Caco-2 (cell line): ENCODE measurements at regions not wholly inside any gene's neighbourhood (a gene's known extent, or its start where the extent isn't known, plus 50 kb on each side); places are given as distances from the start of the nearest gene placed in this dataset.

Experiments
- BruUV-seq: library from RNA; stranded (reverse); fragments of 400-500 nt; replicated peaks from 2 replicates; lab custom pipeline; 2021; lab: Mats Ljungman, UMichigan
- CTCF ChIA-PET: fragments of 300-600 bp; sonication (Branson Sonifier 250); formaldehyde crosslinking; loops from one replicate; lab custom pipeline; 2022; ENCODE audit warnings: antibody characterized with exemption; lab: Charles Lee
- POLR2A ChIA-PET: fragments of 300-600 bp; sonication (Branson Sonifier 250); formaldehyde crosslinking; loops from one replicate; lab custom pipeline; 2022; ENCODE audit warnings: antibody characterized with exemption; lab: Charles Lee
- DNase-seq, 2 experiments: peaks; one replicate each; pipeline versions ENCODE4 v3.0.0 to v3.0.0-alpha.2; 2020 to 2022
- H3K27me3 ChIP-seq: replicated peaks from 2 replicates; pipeline ENCODE4 v1.6.0; 2011; ENCODE audit warnings: low read length; ENCODE audit not compliant: control insufficient read depth, insufficient read depth
- H3K36me3 ChIP-seq: 2 replicates; pipeline ENCODE4 v1.5.1; 2011; ENCODE audit warnings: low read length; ENCODE audit not compliant: control insufficient read depth, insufficient read depth
- H3K4me1 ChIP-seq: fragments of 250-450 bp; sonication (Bioruptor Pico); 2 replicates; pipeline ENCODE4 v1.5.1; 2020; ENCODE audit warnings: mild to moderate bottlenecking
- H3K4me3 ChIP-seq: 2 replicates; pipeline ENCODE4 v1.5.1; 2011; ENCODE audit warnings: low read depth, mild to moderate bottlenecking, control low read depth, low read length
- H3K9me3 ChIP-seq: fragments of 250-450 bp; sonication (Bioruptor Pico); 2 replicates; pipeline ENCODE4 v1.5.1; 2020; ENCODE audit warnings: mild to moderate bottlenecking, moderate library complexity
- H3K27ac Mint-ChIP-seq: one replicate; pipeline ENCODE4 v1.8.0; 2022; ENCODE audit warnings: mixed read lengths; ENCODE audit not compliant: unreplicated experiment
- H3K27me3 Mint-ChIP-seq: one replicate; pipeline ENCODE4 v1.8.0; 2022; ENCODE audit warnings: mixed read lengths; ENCODE audit not compliant: insufficient read depth, unreplicated experiment
- H3K36me3 Mint-ChIP-seq: one replicate; pipeline ENCODE4 v1.8.0; 2022; ENCODE audit warnings: mild to moderate bottlenecking, mixed read lengths; ENCODE audit not compliant: insufficient read depth, unreplicated experiment
- H3K4me1 Mint-ChIP-seq: one replicate; pipeline ENCODE4 v1.8.0; 2022; ENCODE audit warnings: low read depth, mixed read lengths; ENCODE audit not compliant: unreplicated experiment
- H3K4me3 Mint-ChIP-seq: one replicate; pipeline ENCODE4 v1.8.0; 2022; ENCODE audit warnings: mild to moderate bottlenecking, moderate library complexity, mixed read lengths; ENCODE audit not compliant: unreplicated experiment
- H3K9me3 Mint-ChIP-seq: one replicate; pipeline ENCODE4 v1.8.0; 2022; ENCODE audit warnings: mixed read lengths; ENCODE audit not compliant: unreplicated experiment
- CTCF ChIP-seq, 2 experiments: fragments of 200-600 bp in 1 of 2; IDR thresholded peaks; 1 replicate in 1 of 2; 2 replicates in 1 of 2; pipeline versions ENCODE4 v1.5.1 to v1.8.0; 2011 to 2022; ENCODE audit warnings: antibody characterized with exemption in 1 of 2, control low read depth in 1 of 2, inconsistent platforms in 1 of 2, low read depth in 1 of 2, low read length in 1 of 2, mild to moderate bottlenecking in 1 of 2, moderate library complexity in 1 of 2; ENCODE audit not compliant: insufficient read depth in 1 of 2, severe bottlenecking in 1 of 2, unreplicated experiment in 1 of 2
- intact Hi-C: fragments of 100-400 bp; cut with micrococcal nuclease; formaldehyde crosslinking; loops from one replicate; pipeline ENCODE4 v1.10.0; 2022; ENCODE audit not compliant: unreplicated experiment

DNA sequence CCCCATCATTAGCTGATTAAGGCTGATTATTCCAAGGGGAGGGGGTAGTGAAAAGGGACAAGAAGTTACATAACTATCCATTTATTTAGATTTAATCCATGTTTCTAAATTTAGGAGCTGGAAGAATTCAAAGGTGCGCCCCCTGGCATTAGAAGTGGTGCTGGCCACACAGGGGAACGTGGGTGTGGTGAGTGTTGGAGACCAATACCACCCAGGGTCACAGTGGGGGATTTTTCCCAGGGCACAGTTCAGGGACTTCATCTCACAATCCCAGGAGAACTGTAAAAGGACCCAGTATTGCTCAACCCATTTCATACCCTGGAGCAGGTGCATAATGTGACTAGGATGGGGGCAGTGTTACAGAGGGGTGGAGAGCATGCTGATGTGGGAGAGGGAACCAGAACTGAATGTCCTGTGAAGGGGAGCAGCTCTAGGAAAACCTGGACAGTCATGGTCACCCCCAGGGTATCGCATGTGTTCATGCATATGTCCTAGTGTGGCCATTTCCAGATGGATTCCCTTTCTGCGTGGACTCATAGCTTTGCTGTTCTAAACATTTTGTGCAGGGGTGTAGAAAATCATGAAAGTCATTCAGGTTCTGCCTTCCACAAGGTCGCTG is 110.3 kb downstream of the LSM3 start:
- H3K4me1 ChIP-seq, result peaks cover 47% of the 10 kb centered on the region
- peaks cover 27% of the 10 kb centered on the region for H3K4me1 Mint-ChIP-seq
- no peak overlapping the region for H3K4me3 ChIP-seq
- H3K36me3 ChIP-seq, result no peaks in the 10 kb centered on the region
- no peak for DNase-seq
- no peaks in the 10 kb centered on the region for H3K27me3 ChIP-seq
- H3K27me3 Mint-ChIP-seq, result no peaks in the 10 kb centered on the region
- H3K9me3 Mint-ChIP-seq, result no peaks in the 10 kb centered on the region
- no peaks in the 10 kb centered on the region for H3K9me3 ChIP-seq
- intact Hi-C loops, result loop anchor here (1.0 kb wide), 1 partner anchor 9 kb away; no protein-coding TSS in a partner anchor
- ChIA-PET POLR2A (no interaction called here), CTCF (interaction anchor here (0.8 to 1.2 kb wide), 3 partner anchors 17 to 85 kb away, joined by 3 to 6 read pairs (median 3); no protein-coding TSS in a partner anchor)
- no TSS peak for BruUV-seq
- H3K27ac Mint-ChIP-seq, result peak overlapping the region; percentile 95
- H3K36me3 Mint-ChIP-seq, result no peaks in the 10 kb centered on the region
- no peak for TF ChIP-seq CTCF (IDR thresholded peaks at IDR 0.05; ENCODE audit: insufficient read depth in 1 of 2, low read depth in 1 of 2, low read length in 1 of 2, severe bottlenecking in 1 of 2, unreplicated experiment in 1 of 2)
- H3K4me3 Mint-ChIP-seq, result peak overlapping the region; percentile 64

GRCh38 chr3:14289590-14290461 is 111.2 kb downstream of the LSM3 start:
- H3K36me3 ChIP-seq, result no peaks in the 10 kb centered on the region
- peak; percentile 50 to 52 for DNase-seq
- ChIA-PET CTCF (interaction anchor here (0.6 to 0.9 kb wide), 4 partner anchors 11 to 113 kb away, joined by 3 to 6 read pairs (median 4); partner anchors contain the start of gene SLC6A6), POLR2A (interaction anchor here (1.1 to 1.4 kb wide), 3 partner anchors 85 to 89 kb away, joined by 3 to 4 read pairs (median 4); no protein-coding TSS in a partner anchor)
- H3K9me3 Mint-ChIP-seq, result peaks cover 6% of the 10 kb centered on the region
- intact Hi-C loops, result loop anchor here (1.0 to 10.0 kb wide), 4 partner anchors 10 to 115 kb away; partner anchors contain the start of gene SLC6A6
- BruUV-seq, result TSS peak; percentile 62
- H3K27me3 Mint-ChIP-seq, result no peaks in the 10 kb centered on the region
- peaks cover 4% of the 10 kb centered on the region for H3K9me3 ChIP-seq
- no peak for TF ChIP-seq CTCF (IDR thresholded peaks at IDR 0.05; ENCODE audit: insufficient read depth in 1 of 2, low read depth in 1 of 2, low read length in 1 of 2, severe bottlenecking in 1 of 2, unreplicated experiment in 1 of 2)
- H3K4me3 ChIP-seq, result no peak overlapping the region
- no peaks in the 10 kb centered on the region for H3K27me3 ChIP-seq
- H3K36me3 Mint-ChIP-seq, result peaks cover 8% of the 10 kb centered on the region
- H3K27ac Mint-ChIP-seq, result peak overlapping the region; percentile 95
- H3K4me3 Mint-ChIP-seq, result peak overlapping the region; percentile 64
- peaks cover 32% of the 10 kb centered on the region for H3K4me1 Mint-ChIP-seq
- peaks cover 50% of the 10 kb centered on the region for H3K4me1 ChIP-seq
